ENCODE measurements at regions not wholly inside any gene's neighbourhood (a gene's known extent, or its start where the extent isn't known, plus 50 kb on each side); places are given as distances from the start of the nearest gene placed in this dataset.

DNA sequence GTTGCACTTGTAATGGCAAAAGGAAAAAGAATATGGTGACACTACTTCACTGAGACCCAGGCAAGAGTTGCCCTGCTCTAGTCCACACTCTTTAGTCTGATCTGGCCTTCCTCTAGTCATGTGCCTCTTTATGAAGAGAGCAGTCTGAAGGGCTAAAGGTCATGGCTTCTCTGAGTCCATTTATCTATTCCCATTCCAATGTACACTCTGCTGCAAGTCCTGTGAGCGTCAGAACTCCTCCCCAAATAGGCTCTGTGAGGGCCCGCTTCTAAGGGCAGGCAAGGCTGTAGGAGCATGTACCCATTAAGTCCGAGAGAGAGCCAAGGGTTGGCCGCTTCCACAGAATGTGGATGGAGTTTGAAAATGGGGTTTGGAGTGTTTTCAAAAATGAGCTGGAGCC is 209.3 kb downstream of the AHR start:
- DNase-seq, result no peak
- CTCF ChIA-PET, result no interaction called here

DNA sequence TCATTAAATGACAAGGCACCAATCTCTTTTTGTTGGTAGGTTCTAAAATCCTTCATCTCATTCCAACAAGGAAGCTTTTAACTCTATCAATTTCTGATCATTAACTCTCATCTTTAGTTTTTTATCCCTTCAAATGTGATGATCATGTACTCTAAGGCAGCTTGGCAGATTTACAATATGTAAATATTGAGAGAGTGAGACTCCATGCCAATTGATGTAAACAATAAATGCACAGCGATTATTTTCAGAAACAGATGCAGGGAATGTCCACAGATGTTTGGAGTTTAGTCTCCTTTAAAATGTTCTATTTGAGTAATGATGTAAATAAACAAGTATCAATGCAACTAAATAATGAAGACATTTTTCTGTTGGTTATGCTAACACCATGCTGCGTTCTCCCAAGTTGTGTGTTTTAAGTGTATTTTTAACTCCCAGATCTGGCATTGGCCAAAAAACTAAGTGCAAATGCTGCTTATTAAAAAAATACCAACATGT is 213.8 kb downstream of the AHR start:
- ATAC-seq, result no peak
- H3K27ac Mint-ChIP-seq, result no peak overlapping the region
- no peaks in the 10 kb centered on the region for H3K9me3 Mint-ChIP-seq (ENCODE audit: insufficient read depth)
- H3K4me3 Mint-ChIP-seq, result no peak overlapping the region
- H3K36me3 Mint-ChIP-seq (ENCODE audit: low read depth), result no peaks in the 10 kb centered on the region
- H3K27me3 Mint-ChIP-seq (ENCODE audit: low read depth), result peaks cover 2% of the 10 kb centered on the region
- no peaks in the 10 kb centered on the region for H3K4me1 Mint-ChIP-seq (ENCODE audit: low read depth)
- POLR2A ChIA-PET, result no interaction called here
- no peak for DNase-seq
- CTCF ChIA-PET, result interaction anchor here (1.2 kb wide), 1 partner anchor 76 kb away, joined by 3 read pairs; no protein-coding TSS in a partner anchor

More for the DNA sequence above, 209.3 kb downstream of the AHR start:
- H3K27me3 Mint-ChIP-seq (ENCODE audit: low read depth), result no peaks in the 10 kb centered on the region
- H3K27ac Mint-ChIP-seq, result no peak overlapping the region
- H3K9me3 Mint-ChIP-seq (ENCODE audit: insufficient read depth), result no peaks in the 10 kb centered on the region
- no peak overlapping the region for H3K4me3 Mint-ChIP-seq
- POLR2A ChIA-PET, result interaction anchor here (0.6 kb wide), 1 partner anchor 166 kb away, joined by 3 read pairs; no protein-coding TSS in a partner anchor
- ATAC-seq, result no peak
- no peaks in the 10 kb centered on the region for H3K36me3 Mint-ChIP-seq (ENCODE audit: low read depth)
- no peaks in the 10 kb centered on the region for H3K4me1 Mint-ChIP-seq (ENCODE audit: low read depth)

DNA sequence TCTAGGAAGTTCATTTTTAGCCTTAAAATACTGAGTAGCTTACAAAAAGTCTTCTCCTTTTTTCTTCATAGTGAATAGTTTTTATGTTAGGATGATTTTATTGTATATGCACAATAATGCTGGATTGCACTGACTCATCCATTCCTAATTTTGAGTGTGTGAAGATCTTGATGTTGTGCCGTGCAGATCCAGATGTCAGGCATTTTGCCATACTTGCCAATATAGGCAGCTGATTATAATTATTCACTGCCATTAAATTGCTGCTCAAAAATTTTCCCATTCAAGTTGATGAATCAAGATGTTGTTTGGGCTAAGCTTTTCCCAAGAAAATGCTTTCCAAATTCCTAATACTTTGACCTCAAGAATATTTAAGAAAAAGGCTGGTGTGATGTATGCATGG is 218.3 kb downstream of the AHR start:
- ATAC-seq, result no peak
- Mint-ChIP-seq H3K9me3 (ENCODE audit: insufficient read depth) (no peaks in the 10 kb centered on the region), H3K27me3 (ENCODE audit: low read depth) (peaks cover 3% of the 10 kb centered on the region), H3K4me1 (ENCODE audit: low read depth) (peaks cover 12% of the 10 kb centered on the region), H3K36me3 (ENCODE audit: low read depth) (no peaks in the 10 kb centered on the region), H3K4me3 (no peak overlapping the region), H3K27ac (no peak overlapping the region)
- CTCF ChIA-PET, result no interaction called here
- POLR2A ChIA-PET, result no interaction called here
- no peak for DNase-seq

DNA sequence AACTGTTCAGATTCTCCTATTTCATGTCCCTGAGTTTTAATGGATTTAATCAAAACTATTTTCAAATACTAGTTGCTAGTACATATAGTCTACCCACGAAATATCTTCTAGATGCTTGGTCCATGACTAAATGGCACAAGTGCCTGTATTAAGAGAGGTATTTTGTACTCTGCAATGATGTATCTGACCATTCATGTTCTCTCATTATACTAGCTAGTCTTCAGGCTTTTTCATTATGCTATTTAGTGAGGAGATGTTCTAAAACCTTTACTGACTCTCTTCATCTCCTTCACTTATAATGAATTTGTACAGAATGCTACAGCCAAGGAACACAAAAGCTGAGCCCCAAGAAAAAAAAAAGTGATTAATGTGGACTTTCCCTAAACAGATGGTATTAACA is 222.5 kb downstream of the AHR start:
- DNase-seq, result no peak
- CTCF ChIA-PET, result interaction anchor here (0.7 kb wide), 1 partner anchor 11 kb away, joined by 4 read pairs; no protein-coding TSS in a partner anchor
- H3K27me3 Mint-ChIP-seq (ENCODE audit: low read depth), result peaks cover 2% of the 10 kb centered on the region
- H3K4me3 Mint-ChIP-seq, result no peak overlapping the region
- no peak for ATAC-seq
- H3K9me3 Mint-ChIP-seq (ENCODE audit: insufficient read depth), result no peaks in the 10 kb centered on the region
- H3K27ac Mint-ChIP-seq, result no peak overlapping the region
- POLR2A ChIA-PET, result no interaction called here
- no peaks in the 10 kb centered on the region for H3K36me3 Mint-ChIP-seq (ENCODE audit: low read depth)
- H3K4me1 Mint-ChIP-seq (ENCODE audit: low read depth), result peaks cover 24% of the 10 kb centered on the region

DNA sequence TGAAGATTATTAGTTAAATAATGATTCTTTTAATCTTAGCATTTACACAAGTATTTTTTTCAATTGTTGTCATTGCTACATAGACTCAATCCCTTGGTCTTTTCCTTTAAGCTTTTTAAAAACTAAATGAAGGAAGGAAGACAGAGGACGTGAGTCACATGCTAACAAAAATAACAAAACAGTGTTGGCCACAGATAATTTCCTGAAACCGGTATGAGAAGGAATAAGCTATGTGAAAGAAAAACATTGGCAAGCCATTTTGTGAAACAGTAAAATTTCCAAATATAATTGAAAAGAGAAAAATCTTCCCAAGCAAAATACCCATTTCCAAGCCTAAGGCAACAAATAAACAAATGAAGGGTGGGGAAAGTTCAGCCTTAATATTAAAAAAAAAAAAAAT is 223.0 kb downstream of the AHR start:
- Mint-ChIP-seq H3K36me3 (ENCODE audit: low read depth) (no peaks in the 10 kb centered on the region), H3K27me3 (ENCODE audit: low read depth) (peaks cover 5% of the 10 kb centered on the region), H3K4me3 (no peak overlapping the region), H3K27ac (no peak overlapping the region), H3K4me1 (ENCODE audit: low read depth) (peaks cover 24% of the 10 kb centered on the region), H3K9me3 (ENCODE audit: insufficient read depth) (no peaks in the 10 kb centered on the region)
- ATAC-seq (no peak), DNase-seq (no peak)
- ChIA-PET CTCF (interaction anchor here (0.7 to 1.2 kb wide), 2 partner anchors 9 to 10 kb away, joined by 3 to 4 read pairs; no protein-coding TSS in a partner anchor), POLR2A (no interaction called here)

DNA sequence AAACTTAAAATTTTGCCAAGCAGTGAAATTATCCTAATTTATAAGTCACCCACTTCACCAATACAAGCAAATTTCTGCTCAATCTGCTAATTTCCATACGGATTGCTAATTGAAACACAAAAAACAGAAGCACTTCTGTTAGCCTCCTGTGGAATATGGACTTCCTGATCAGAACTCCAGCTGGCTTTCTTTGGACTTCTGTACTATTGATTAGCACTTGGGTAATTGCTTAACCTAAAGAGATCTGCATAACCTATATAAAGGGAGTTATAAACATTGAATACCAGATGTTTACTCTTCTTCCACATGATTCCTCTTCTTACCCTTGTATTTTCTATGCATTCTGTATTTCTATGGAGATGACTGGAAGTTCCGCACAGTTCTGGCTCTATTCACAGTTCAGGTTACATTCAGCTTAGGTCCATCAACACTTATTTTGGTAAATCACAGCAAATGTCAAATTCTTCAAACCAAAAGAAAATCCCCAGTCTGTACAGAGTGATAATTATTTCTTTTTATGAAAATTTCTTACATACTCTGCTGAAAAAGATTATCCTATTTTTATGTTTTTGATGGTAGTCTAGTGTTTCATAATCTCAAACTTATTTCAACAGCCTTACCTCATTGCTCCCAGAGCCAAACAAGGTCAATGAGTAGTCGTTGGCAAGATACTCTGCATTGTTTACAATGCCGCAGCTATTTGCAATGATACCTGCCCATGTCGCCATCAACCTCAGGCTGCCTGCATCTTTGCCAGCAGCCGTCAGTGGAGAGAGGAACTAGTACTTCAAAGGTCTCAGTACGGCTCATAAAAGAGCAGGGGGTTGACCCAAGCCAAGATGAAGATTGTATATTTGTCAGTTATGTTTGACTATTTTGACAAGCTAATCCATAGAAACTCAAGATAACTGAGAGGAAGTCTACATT is 225.6 kb downstream of the AHR start:
- ChIA-PET POLR2A (no interaction called here), CTCF (interaction anchor here (1.5 to 2.8 kb wide), 2 partner anchors 8 to 541 kb away, joined by 4 to 6 read pairs; no protein-coding TSS in a partner anchor)
- Mint-ChIP-seq H3K36me3 (ENCODE audit: low read depth) (no peaks in the 10 kb centered on the region), H3K9me3 (ENCODE audit: insufficient read depth) (no peaks in the 10 kb centered on the region), H3K27me3 (ENCODE audit: low read depth) (peaks cover 7% of the 10 kb centered on the region), H3K27ac (no peak overlapping the region), H3K4me1 (ENCODE audit: low read depth) (peaks cover 24% of the 10 kb centered on the region), H3K4me3 (no peak overlapping the region)
- ATAC-seq (no peak), DNase-seq (no peak)

DNA sequence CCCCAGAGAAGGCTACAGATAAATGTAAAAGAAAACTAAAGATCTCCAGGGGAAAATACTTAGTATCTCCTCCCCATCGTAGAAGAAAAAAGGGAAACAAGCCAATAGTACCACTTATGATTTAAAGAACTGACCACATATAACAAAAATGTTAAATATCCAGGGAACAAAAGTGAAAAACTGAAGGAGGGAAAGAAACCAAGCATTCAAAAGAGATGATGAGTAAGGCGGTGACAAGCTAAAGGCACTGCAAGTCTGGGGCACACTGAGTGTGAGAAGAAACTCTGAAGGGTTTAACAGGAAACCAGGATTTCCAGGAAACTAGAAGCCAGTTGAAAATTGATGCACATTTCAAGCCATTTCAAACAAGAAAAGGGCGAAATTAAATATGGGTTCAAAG is 226.3 kb downstream of the AHR start:
- peak overlapping the region; percentile 32 for H3K27ac Mint-ChIP-seq
- no peak for DNase-seq
- ATAC-seq, result no peak
- ChIA-PET CTCF (interaction anchor here (2.8 kb wide), 1 partner anchor 542 kb away, joined by 6 read pairs; no protein-coding TSS in a partner anchor), POLR2A (no interaction called here)
- no peaks in the 10 kb centered on the region for H3K36me3 Mint-ChIP-seq (ENCODE audit: low read depth)
- no peaks in the 10 kb centered on the region for H3K9me3 Mint-ChIP-seq (ENCODE audit: insufficient read depth)
- H3K4me1 Mint-ChIP-seq (ENCODE audit: low read depth), result peaks cover 24% of the 10 kb centered on the region
- H3K27me3 Mint-ChIP-seq (ENCODE audit: low read depth), result peaks cover 8% of the 10 kb centered on the region
- H3K4me3 Mint-ChIP-seq, result no peak overlapping the region

DNA sequence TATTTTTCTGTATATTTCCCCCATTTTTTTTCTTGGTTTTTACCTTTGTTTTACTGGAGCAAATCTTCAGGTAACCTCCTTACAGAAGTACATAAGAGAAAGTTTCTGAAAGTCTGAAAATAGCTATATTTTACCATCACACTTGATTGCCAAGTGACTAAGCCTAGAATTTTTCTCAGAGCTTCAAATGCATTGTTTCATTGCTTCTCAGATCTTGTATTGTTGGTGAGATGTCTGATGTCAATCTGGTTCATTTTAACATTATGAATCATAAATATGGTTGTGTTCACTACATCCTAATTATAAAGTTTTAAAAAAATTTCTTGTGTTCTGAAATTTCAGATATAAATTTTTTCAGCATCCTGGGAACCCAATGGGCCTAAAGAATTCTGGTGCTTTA is 228.2 kb downstream of the AHR start:
- ChIA-PET CTCF (interaction anchor here (2.8 kb wide), 1 partner anchor 544 kb away, joined by 6 read pairs; no protein-coding TSS in a partner anchor), POLR2A (no interaction called here)
- ATAC-seq (no peak), DNase-seq (no peak)
- H3K4me1 Mint-ChIP-seq (ENCODE audit: low read depth), result peaks cover 21% of the 10 kb centered on the region
- H3K36me3 Mint-ChIP-seq (ENCODE audit: low read depth), result no peaks in the 10 kb centered on the region
- H3K9me3 Mint-ChIP-seq (ENCODE audit: insufficient read depth), result no peaks in the 10 kb centered on the region
- H3K4me3 Mint-ChIP-seq, result no peak overlapping the region
- peaks cover 8% of the 10 kb centered on the region for H3K27me3 Mint-ChIP-seq (ENCODE audit: low read depth)
- H3K27ac Mint-ChIP-seq, result no peak overlapping the region

DNA sequence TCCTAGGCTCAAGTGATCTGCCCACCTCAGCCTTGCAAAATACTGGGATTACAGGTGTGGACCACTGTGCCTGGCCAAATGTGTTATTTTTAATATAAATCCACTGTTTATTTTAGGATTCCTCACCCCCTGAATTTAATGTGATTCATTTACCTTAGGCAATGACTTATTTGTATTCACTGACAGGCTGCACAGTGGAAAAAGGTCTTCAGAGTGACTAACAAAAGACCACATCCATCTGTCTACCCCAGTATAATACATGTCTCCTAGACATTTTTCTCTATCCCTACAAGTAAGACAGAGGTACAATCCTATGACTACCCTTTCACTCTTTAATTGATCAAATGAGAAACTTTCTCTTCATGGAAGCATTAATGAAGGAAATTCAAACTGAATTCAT is 230.2 kb downstream of the AHR start:
- Mint-ChIP-seq H3K4me1 (ENCODE audit: low read depth) (peaks cover 24% of the 10 kb centered on the region), H3K27me3 (ENCODE audit: low read depth) (peaks cover 10% of the 10 kb centered on the region), H3K27ac (no peak overlapping the region), H3K9me3 (ENCODE audit: insufficient read depth) (no peaks in the 10 kb centered on the region), H3K4me3 (no peak overlapping the region), H3K36me3 (ENCODE audit: low read depth) (no peaks in the 10 kb centered on the region)
- CTCF ChIA-PET, result no interaction called here
- no peak for ATAC-seq
- POLR2A ChIA-PET, result no interaction called here
- no peak for DNase-seq

DNA sequence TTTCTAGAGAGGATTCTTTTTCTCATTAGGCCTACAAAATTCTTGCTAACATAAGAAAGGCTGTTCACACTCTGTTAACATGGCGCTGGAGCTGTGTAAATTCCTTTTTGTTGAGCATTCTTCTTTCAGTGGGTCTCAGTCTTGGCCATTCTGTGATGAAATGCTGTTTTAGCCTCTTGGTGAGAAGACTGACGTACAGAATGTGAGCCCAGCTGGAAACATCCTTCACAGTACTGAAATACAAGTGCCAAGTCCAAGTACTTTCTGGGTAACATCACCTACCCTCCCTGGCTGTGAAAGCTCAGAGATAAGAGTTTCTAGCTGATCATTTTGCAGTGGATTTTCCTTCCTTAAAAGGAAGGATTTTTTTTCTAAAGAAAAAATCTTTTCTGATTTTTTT is 231.8 kb downstream of the AHR start:
- Mint-ChIP-seq H3K9me3 (ENCODE audit: insufficient read depth) (no peaks in the 10 kb centered on the region), H3K27ac (no peak overlapping the region), H3K4me1 (ENCODE audit: low read depth) (peaks cover 15% of the 10 kb centered on the region), H3K36me3 (ENCODE audit: low read depth) (no peaks in the 10 kb centered on the region), H3K27me3 (ENCODE audit: low read depth) (peaks cover 13% of the 10 kb centered on the region), H3K4me3 (no peak overlapping the region)
- ATAC-seq, result no peak
- ChIA-PET CTCF (interaction anchor here (1.1 kb wide), 1 partner anchor 8 kb away, joined by 3 read pairs; no protein-coding TSS in a partner anchor), POLR2A (no interaction called here)
- DNase-seq, result no peak

DNA sequence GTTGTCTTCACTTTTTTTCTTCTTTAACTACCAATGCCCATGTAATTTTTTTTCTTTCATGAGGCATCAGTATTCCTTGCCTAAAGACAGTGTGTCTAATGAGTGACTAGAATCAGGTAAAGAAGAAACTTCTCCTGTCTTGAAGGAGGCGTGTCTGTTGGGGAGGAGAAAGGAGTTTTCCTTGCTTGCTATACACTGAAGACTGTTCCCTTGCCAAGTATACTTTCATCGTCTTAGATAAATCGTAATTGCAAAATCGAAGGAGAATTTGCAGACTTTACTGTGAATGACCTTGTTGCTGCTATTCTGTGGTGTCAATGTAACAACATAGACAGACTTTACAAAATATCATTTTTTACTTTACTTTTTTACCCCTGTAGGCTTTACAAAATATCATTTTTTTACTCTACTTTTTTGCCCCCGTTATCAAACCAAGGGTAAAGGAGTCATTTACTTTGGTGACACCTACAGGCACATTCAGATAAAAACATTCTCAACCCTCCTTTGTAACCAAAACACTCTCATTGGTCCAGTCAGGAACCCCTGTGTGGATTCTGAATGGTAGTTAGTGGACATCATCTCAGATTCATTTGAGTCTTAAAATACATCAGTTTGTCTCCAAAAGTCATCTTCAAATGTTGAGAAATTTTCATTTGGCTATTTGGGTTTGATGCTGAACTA is 232.4 kb downstream of the AHR start:
- Mint-ChIP-seq H3K27ac (no peak overlapping the region), H3K4me3 (no peak overlapping the region), H3K27me3 (ENCODE audit: low read depth) (peaks cover 13% of the 10 kb centered on the region), H3K4me1 (ENCODE audit: low read depth) (peaks cover 15% of the 10 kb centered on the region), H3K36me3 (ENCODE audit: low read depth) (no peaks in the 10 kb centered on the region), H3K9me3 (ENCODE audit: insufficient read depth) (no peaks in the 10 kb centered on the region)
- ATAC-seq (no peak), DNase-seq (no peak)
- POLR2A ChIA-PET, result no interaction called here
- CTCF ChIA-PET, result interaction anchor here (0.8 to 2.1 kb wide), 5 partner anchors 8 to 548 kb away, joined by 3 to 11 read pairs (median 3); no protein-coding TSS in a partner anchor

Data from activated CD8-positive, alpha-beta T cell treated with anti-CD3 and anti-CD28 coated beads, Interleukin-2, amount 10 ng/mL, durations not matched to agents 7 days and 5 days (primary cell).